Stimulated activated CD4-positive, alpha-beta T cell treated with anti-CD3 and anti-CD28 coated beads, Interleukin-15, amount 100 ng/mL, for 48 hours (primary cell): ENCODE measurements at regions not wholly inside any gene's neighbourhood (a gene's known extent, or its start where the extent isn't known, plus 50 kb on each side); places are given as distances from the start of the nearest gene placed in this dataset.
A peak's percentile ranks its signal among the peaks of the same experiment; 100 is the strongest.

Experiments used
- DNase-seq, 2 donors: peaks; one replicate each; pipeline ENCODE4 v3.0.0-alpha.2; 2020; ENCODE audit warnings: low read depth in 2 of 2

DNA sequence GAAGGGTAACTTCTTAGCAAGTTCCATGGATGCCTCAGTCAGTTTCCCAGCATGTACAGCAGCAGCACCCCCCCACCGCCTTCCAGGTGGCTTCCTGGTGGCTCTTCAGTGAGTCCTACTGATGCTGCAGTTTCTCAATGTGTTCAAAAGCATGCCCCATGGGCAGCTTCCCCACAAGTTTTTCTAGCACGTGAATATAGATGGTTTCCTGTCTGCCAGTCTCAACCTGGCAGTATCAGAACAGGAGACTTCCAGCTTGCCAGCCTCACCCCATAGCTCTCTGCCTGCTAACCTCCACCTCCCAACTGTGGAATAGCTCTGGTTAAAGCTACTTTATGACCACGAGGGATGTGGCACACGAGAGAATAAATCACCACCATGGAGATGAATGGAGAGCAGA lies 188.3 kb upstream of the SLCO3A1 start:
- no peak for DNase-seq

DNA sequence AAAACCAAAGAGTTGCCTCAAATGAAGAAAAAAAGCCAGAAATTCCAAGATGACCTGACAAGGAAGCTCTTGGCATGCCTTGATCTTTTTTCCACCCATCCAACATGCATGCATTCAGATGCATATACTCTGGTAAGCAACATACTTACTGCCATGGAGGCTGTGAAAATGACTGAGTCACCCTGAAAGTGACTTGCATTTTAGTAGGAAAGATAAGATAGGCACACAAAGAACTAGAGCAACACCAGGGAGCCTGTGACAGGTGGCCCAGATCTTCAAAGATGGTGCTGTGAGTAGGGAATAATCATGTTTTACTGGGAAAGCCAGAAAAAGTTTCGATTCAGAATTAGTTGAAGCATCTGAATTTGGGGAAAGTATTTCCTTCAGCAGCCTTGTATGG lies 185.1 kb upstream of the SLCO3A1 start:
- no peak for DNase-seq

DNA sequence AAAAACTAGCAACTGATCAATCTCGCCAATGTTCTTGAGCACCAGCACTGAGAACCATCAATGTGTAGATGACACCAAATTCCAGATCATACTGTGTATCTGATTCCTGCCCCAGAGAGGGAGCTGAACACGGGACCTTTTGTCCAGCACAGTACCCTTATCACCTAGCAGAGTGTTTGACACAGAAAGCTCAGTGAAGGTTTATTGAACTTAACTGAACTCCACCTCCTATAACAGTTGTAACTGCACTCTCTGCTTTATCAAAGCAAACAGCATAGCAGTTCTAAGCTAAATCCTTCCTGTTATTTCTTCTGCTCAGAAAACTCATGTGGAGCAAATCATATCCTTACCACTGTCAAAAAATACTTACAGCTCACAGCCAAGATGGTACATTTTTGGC lies 183.4 kb upstream of the SLCO3A1 start:
- no peak for DNase-seq

DNA sequence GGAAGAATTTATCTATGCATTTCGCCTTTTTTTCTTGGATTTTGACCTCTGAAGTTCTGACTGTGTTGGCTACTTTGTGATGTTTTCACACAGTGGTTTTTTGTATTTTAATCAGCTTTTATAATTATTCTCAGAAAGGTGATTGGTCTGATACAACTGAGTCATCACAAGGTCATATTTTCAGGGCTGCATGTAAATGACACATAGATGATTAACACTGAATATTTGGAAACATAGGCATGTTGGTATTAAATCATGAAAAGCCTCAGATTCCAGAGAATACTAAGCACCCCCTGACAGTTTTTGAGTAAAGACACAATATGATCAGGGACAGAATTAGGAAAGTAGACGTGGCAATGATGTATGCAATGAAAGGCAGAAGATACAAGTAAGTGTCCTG lies 175.5 kb upstream of the SLCO3A1 start:
- no peak for DNase-seq

DNA sequence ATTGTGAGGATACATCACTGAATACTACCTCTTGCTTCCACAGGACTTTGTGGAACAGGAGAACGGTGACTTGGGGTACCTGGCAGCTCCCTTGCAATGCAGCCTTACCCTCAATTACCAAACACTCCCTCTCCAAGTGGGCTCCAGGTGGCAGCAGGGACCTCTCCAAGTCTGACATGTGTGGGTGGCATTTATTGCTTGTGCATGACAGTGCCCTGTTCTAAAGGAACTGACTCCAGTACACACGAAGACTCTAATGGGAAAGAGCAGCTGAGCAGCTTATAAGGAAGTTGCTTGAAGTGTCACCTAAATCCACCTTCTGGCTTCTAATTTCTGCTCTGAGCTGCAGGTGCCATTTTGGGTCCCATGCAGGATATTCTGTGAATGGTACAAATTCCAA lies 174.1 kb upstream of the SLCO3A1 start:
- DNase-seq, result no peak

DNA sequence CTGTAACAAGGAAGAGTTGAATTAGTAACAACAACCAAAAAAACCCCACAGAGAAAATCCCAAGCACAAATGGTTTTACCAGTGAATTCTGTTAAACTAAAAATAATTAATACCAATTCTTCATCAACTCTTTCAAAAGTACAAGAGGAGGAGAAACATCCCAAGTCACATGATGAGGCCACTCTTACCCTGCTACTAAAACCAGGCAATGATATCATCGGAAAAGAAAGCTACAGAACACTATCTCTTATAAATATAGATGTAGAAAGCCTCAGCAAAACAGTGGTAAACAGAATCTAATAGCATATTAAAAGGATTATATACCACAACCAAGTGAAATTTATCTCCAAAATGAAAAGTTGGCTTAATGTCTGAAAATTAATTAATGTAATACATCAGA lies 168.1 kb upstream of the SLCO3A1 start:
- DNase-seq, result no peak

DNA sequence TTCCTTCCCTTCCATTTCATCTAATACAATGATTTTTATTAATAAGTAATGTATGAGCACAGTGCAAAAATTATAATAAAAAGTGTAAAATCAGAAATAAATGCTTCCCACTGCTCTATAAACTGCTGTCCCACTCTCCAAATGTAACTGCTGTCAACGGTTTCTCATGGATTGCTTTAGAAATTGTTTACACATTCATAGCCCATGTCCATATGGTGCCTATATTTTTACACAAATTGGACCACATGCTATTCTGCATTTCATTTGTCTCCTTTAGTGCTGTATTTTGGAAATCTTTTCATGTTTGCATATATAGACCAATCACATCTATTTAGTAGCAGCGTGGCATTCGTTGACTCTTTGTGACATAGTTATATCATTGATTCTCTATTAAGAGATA lies 164.7 kb upstream of the SLCO3A1 start:
- no peak for DNase-seq

DNA sequence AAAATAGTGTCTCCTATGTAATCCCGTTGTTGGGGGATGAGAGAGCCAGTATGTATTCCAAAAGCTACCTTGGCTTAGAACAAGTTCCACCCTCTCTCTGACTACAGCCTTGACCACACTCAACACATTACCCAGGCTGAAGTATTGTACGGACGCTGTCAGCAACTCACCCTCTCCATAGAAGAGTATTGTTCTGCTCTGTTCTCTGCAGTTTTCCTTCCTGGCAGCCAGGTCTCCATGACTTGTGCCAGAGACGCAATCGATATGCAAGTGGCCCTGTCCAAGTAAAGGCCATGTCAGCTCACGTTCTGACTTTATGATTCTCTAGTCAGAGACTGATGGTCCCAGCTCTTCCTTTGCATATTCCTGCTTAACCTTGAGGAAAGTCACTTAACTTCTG lies 164.1 kb upstream of the SLCO3A1 start:
- DNase-seq, result no peak

DNA sequence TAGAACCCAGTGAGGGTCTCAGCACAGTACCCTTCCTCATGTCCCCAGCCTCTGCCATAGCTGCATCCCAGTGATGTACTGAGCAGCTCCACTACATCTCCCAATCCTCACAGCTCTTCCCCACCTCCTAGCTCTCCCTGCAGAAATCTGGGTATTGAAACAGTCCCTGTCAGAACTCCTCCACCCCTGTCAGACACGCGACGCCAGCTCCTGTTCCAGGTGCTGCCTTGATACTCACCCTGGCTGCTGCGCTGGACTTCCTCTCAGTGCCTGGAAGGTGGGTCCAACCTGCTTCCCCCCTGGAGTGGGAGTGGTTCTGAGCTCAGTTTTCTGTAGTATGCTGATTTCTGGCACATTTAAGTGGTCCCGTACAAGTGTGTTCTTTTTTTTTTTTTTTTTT lies 160.9 kb upstream of the SLCO3A1 start:
- no peak for DNase-seq

DNA sequence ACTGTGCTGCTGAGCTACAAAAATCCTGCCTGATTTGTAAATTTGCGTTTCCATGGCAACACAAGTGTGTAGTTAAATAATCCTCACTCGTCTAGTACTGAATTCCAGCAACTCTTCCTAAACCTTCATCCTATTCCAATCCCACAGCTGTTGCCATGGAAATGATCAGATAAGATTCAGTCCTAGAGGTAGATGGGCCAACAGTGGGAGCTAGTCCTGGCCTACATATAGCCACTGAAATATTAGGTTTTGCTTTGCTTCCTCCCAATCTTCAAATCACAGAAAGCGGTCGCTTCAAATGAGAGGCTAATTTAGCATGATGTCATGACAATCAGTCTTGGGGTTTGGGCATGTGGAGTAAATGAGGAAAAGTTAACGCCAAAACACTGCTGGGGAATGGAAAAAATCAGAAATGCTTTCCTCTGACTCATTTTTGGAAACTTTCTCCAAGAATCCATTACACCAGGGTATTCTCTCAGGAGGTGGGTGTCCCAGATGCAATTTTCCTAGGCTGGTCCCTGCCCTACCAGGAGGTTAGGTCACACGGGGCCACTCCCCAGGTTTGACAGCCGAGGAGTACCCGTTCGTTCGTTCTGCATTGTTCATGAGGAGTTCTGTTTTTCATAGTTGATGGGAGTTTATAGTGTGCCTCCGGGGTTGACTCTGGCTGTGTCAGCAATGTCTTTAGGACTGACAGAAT lies 159.2 kb upstream of the SLCO3A1 start:
- no peak for DNase-seq

DNA sequence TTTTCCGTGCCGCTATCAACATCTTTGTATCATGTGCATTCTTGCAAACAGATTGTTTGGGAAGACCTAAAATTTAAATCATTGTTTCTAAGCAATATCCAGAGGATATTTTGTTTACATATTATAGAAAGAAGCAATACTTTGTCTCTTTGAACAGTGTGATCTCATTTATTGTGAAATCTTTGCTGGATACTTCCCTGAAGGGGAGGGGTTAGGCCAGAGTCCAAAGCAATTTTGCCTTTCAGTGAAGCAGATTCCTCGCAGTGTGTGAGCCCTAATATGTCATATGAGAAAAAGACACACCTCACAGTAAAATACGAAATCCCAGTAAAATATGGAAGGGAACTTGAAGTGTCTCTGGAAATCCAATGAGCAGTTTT lies 158.7 kb upstream of the SLCO3A1 start:
- no peak for DNase-seq

DNA sequence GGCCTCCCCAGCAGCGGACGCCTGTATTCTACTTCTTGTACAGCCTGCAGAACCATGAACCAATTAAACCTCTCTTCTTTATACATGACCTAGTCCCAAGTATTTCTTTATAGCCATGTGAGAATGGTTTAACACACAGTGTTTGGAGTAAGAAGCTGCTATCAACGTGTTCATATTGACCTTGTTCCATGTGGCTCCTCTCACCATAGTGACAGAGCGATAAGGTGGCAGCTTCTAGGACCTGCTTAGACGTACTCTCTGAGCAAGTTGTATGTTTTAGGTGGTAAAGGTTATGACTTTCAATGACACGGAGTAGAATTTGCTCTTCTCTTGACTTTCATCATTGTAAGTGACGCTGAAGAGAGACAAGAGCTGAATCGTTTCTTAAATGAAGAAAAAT lies 157.7 kb upstream of the SLCO3A1 start:
- DNase-seq, result no peak

DNA sequence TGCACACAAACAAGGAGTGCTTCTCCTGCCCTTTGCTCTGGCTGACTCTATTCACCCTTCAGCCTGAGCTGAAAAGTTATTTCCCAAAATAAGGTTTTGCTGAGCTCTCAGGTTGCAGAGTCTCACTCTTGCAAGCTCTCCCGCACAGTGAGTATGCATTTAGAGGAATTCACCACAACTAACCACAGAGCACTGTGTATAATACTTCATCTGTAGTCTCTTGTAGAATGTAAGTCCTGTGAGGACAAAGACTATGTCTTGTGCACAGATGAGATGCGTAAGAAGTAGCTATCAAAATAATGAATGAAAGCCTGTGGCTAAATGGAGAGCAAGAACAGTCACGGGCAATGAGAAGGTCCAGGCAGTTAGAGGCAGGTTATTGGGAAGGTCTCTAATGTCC lies 156.5 kb upstream of the SLCO3A1 start:
- no peak for DNase-seq

DNA sequence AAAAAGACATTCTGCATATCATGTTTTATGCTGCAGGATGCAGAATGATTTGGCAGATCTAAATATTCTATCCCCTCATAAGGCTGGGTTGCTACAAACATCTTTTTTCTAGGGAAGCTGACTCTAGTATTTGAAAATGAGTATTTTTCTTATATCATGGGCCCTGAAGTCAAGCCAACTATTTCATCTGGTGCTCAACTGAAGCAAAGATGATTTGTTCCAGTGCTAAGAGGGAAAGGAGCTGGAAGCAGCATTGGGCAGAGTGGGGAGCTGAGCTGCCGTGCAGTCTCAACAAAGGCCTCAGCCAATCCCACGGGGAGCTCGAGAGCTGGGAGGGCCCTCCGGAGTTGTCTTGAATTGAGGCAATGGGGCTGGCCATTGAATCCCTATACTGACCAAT lies 155.3 kb upstream of the SLCO3A1 start:
- no peak for DNase-seq

DNA sequence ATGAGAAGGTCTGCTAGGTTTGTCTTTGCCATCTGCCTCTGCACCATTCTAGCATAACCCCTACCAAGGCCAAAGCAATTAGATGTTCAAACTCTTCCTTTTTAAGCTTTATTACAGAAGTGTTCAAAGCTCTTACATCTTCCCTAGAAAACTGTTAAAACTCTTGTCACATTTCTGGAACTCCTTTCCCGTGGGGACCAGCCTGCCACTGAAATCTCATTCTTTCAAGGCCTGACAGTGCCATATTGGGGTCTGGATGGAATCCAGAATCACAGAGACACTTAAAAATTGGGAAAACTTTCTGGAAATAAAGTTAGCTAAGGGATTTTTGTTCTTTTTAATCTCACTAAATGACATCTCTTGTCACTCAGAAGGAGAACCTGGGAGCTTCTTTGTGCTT lies 153.8 kb upstream of the SLCO3A1 start:
- DNase-seq, result no peak

DNA sequence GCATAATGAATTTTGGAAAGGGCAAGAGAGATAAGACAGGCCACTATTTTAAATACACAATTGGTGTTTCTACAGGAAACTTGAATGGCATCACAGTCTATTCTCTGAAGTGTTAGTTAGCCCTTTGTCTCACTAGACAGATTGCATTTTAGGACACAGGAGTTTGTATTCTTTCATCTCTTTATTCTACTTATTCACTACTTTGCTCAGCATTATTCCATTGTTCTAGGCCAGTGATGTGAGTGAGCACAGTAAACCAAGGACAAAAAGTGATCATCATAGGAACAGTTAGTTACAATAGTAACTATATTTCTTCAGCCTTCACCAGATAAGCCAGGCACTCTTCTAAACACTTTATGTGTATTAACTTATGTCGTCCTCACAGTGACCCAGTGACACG lies 150.2 kb upstream of the SLCO3A1 start:
- DNase-seq, result no peak

DNA sequence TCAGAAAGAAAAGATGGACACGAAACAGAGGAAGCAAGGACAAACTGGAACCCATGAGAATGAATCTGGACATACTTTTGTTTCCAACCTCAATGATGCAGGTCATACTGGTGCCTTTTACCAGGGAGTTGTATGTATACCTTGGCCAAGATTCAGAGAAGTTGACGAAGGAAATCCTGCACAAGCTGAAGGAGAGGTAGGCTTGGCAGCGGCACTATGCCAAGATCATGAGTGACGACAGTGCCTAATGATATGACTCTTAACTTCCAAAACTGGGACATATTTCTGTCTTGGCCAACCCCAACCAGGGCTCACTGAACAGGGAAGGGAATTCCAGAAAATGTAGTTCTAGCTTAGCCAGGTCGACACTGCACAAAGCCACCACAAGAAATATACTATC lies 149.2 kb upstream of the SLCO3A1 start:
- no peak for DNase-seq

DNA sequence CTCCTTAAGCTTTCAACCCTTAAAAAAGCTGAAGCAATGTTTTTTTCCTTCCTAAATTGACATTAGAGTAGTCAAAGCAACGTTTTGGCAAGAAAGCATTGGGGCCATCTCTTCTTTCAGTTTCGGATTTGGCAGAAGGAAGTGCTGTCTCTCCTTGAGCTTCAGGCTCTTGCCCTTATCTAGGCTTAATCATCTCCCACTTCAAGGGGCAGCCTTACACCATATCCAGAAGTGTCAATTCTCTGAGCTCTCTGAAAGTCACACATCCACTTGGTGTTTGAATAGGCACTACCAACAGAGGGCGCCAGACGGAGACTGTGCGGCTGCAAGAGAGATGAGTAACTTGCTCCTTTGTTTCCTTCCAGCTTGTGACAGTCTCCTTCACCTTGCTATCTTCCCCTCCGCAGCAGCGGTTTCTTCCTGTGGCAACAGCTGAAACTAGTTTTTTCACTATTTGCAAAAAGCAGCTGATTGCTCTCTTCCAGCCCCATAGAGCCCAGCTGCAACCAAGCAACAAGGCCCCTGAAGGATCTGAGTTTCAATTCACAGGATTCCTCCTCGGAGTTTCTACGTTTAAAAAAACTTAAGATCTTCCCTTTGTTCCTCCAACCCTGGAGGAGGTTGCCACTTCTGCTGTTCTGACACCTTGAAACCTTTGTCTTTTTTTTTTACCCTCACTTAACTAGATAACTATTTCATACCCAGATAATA lies 147.0 kb upstream of the SLCO3A1 start:
- DNase-seq, result peak; percentile 83 to 84

DNA sequence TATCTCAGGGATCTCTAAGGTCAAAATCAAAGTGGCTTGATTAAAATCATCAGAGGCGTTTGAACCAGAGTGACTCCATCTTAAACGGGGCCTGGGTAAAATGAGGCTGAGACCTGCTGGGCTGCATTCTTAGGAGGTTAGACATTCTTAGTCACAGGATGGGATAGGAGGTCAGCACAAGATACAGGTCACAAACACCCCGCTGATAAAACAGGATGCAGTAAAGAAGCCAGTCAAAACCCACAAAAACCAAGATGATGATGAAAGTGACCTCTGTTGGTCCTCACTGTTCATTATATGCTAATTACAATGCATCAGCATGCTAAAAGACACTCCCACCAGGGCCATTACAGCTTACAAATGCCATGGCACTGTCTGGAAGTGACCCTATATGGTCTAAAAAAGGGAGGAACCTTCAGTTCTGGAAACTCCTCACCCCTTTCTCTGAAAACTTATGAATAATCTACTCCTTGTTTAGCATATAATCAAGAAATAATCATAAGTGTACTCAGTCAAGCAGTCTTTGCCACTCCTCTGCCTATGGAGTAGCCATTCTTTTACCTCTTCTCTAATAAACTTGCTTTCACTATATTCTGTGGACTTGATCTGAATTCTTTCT lies 143.3 kb upstream of the SLCO3A1 start:
- DNase-seq, result no peak

DNA sequence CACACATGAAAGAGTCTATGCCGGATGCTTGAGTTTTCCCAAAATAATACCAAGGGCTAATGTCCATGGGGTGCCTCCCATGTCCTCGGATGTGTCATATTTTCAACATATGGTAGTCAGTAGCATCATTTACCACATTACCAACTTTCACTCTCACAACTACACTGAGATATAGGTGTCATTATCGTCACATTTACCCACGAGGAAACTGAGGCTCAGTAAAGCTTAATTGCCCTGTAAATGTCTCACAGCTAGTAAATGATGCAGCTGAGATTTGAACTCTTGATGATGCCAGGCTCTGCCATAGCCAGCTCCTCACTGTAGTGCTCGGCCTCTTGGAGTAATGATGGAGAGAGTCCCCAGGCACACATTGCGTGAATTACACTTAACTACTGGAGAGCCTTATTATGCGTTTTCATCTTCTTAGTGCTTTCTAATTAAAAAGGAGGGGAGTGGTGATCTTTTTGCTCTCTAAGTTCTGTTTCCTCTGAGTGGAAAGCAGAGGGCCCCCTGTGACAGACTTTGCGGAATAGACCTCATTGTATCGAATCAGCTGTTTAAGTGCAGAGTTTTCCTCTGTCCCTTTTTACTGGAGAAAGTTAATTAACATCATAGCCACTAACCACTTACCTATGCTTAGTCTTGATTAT lies 142.0 kb upstream of the SLCO3A1 start:
- DNase-seq, result no peak

DNA sequence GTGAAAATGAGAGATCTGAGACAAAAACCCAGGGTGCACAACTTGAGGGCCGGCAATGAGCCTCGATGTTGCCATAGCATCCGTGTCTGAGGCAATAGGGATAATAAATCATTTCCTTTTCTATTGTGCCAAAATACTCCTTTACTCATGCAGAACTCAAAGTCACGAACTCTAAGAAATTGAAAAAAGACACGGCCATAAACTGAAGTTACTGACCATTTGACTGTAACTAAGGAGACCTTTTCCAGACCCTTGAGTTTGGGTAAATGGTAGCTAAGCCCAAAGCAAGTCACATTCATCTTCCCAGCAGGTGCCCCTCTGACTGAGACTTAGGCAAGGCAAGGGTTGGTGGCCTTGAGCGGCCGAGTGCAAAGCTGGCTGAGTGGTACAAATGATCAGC lies 141.2 kb upstream of the SLCO3A1 start:
- DNase-seq, result no peak

DNA sequence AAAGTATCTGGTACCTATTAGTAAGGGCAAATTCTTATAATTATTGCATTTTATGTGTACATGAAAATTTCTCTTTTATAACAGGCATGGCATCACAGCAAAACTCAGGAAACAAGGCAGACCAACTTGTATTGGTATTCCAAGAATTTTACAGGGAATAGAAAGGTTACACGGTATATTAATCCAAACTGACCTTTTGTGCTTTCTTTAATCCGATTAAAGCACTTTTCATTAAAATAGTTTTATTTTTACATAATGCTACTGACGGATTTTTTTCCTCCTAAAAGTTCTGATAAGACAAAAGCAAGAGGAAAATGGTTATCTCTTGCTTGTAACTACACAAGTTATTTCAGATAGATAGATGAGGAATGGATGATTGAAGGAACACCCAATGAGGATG lies 137.0 kb upstream of the SLCO3A1 start:
- DNase-seq, result no peak

DNA sequence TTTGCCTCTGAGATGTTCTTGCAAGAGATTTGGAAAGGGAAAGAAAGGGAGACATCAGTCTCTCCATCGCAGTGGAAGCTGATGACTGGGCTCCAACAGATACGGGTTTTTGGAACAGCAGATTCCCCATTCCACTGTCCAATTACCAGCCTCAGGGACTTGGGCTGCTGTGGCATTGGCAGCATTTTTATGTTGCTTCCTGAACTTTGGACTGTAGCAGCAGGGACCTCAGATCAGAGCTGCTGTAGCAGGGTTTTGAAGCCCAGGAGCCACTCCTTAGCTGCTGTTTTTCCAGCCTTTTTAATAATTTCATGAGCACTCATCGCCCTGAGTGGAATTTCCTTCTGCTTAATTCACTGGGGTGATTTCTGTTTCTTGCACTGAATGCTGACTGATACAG lies 135.7 kb upstream of the SLCO3A1 start:
- DNase-seq, result no peak
